NCI-H1048 (cell line): ENCODE measurements at regions not wholly inside any gene's neighbourhood (a gene's known extent, or its start where the extent isn't known, plus 50 kb on each side); places are given as distances from the start of the nearest gene placed in this dataset.

Source experiments
- DNase-seq: peaks from one replicate; lab custom pipeline; 2025; lab: John Stamatoyannopoulos, UW

DNA sequence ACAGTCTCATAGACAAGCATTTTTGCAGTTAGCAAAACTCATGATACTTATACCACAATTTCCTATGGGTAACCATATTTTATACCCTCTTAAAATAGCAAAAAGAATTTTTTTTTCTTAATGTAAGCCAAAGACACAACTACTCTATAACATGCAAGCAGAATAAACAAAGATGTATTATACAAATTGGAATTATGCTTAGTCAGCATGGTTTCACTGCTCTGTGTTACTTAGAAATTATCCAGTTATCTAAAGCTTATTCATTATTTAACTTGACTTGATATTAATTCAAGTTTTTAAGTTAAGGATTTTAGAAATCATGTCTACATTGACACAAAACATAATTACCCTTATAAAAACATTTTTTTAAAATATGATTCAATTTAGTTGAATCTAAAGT lies 449.8 kb upstream of the CDH2 start:
- no peak for DNase-seq

DNA sequence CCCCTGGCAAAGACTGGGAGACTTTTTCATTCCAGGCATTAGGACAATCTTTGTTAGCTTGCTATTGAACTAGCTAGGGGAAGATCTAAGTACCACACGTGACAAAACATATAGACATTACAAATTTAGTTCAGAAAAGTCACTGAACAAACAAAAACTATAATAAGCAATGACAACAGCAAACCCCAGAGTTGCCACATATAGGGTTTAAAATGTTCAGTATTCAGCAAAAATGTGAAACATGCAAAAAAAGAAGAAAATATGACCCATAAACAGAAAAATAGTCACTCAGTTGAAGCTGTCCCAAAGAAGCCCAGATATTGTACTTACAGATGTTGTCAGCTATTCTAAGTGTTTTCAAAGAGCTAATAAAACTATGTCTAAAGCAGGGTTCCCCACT lies 431.1 kb upstream of the CDH2 start:
- no peak for DNase-seq

DNA sequence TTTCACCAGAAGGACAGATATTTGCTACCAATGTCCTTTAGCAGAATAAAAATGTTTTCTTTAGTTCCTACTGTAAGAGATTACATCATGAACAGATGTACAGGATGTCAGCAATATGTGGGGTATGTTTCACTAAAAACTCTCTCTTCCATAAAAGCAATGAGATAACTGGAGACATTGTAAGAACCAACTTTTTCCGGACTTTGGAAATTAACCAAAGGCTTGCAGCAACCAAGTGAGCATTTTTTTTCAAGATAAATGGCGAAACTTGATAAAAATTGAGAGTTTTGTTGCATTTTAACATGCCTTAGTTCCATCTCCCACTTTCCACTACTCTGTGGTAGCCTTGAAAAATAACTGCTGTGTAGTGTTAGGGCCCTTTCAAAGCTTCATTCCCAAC lies 429.8 kb upstream of the CDH2 start:
- DNase-seq, result no peak

DNA sequence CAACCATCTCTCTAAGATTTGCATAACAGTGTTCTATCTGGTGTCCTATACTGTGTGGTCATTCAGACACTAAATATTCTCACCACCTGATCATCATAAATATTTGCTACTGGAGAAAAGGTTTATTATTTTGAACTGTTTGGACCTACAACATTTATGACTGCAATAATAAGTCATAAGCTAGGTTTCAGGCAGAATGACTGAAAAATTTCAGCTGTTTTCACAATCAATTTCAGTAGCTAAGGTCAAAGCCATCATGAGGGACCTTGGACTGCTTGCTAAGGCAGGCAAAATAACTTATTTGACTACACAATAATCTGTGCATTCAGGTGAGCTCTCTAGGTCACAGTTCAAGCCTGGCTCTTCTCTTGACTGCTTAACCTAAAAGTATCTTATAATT lies 425.5 kb upstream of the CDH2 start:
- no peak for DNase-seq

DNA sequence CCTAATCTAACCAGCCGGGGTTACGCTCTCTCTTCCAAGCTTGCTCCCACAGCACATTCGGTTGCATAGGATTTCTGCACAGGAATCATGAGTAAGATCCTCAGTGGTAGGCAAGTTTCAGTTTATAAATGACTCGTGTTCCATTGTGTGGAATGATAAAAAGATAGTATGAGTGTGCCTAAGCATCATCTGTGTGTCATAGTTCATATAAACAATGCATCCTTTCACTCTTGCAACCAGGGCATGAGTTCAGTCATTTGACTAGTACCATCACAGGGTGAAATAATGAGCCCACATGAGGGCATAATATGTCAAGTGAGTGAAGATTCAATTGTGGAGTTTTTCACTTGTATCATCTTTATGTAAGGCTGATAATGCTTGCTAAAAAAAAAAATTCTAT lies 417.1 kb upstream of the CDH2 start:
- no peak for DNase-seq

DNA sequence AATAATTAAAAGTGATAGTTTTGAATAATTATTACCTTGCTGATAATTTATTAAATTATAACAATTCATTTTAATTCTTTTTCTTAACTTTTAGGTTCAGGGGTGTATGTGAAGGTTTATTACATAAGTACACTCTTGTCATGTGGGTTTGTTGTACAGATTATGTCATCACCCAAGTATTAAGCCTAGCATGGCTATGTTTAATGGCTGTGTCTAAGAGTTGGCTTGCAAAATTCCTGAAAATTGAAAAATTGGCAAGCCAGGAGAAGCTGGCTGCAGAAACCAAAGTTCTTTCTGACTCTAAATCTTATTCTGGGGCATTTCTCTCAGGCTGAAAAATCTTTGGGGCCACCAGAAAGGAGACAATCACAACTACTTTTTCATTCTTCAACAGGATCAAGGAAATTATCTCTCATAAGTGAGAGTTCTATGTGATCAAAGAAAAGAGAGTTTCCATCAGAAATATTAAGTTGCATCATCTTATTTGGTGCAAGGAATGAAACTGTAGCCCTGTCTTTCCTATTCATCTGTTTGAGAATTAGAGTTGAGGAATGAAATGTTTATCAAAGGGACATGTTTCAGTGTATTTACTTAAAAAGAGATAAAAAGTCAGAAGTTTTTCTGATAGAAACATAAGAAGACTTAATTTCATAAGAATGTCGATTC lies 412.1 kb upstream of the CDH2 start:
- DNase-seq, result no peak

DNA sequence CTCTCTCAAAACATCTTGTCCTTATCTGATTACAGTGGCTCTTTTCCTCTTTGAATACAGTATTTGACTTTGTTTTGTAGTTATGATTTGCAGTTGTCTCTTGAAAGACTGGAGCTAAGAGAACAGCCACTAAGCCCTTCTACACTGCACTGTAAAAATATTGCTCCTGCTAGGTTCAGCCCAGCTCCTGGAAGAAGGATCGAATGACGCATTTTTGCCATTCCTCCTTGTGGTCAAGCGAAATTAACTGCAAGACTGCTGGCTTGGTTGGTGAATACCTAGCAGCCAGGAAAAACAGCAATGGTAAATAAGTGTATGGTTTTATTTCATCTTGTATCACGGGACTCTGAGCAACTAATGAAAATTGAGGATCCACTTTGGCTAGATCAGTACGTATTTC lies 407.8 kb upstream of the CDH2 start:
- DNase-seq, result no peak

DNA sequence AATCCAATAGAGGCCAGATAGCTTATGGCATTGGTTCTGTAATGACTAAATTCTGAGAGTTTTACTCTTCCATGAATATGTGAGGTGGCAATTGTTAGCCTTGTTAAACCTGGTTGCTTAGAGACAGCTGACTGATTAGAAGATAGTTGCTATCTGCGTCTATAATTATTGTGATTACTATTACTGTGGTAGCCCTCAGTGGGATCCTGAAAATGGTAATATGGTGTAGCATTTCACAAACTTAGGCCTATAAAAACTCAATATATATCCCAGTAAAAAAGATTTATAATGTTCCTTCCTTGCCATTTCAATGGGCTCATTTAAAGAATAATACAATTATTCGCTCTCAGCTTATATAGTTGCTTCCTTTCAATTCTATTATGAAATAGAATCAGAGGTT lies 405.8 kb upstream of the CDH2 start:
- DNase-seq, result no peak

DNA sequence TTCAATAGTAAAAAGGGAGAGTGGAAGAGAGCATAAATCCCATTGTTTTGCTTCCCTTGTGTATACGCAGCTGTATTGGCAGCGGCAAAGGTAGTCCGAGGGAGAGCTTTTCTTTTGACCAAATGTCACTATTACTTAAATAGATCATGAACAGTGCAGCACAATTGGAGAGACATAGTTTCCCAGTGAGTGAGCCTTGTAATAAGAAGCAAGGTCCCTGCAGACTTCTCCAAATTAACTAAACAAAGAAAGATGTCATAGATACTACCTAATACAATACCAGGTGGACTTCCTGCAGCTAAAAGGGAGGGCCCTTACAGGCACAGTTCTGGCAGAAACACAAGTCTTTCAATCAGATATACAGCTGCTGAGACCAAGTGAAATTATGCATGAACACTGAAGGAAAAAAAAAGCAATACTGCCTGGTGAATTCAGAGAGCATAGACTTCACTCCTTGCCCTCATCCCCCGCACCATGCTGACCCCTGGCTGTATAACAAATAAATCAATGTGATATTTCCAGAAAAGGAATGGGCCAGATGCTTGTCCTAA lies 404.7 kb upstream of the CDH2 start:
- DNase-seq, result no peak

DNA sequence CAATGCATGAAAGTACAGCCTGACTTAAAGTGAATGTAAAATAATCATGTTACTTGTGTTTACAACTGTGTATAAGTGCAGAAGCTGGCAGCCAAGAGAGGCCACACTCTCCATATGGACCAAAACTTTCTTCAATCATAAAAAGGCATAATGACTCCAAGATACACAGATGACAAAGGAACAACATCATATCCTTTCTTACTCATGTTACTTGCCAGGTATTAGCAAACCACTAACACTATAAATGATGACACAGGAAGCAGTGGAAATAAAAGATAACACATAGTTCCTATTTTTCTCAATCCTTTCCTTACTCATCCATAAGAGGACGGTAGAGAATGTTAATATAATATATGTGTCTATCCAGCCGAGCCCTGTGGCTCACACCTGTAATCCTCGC lies 400.0 kb upstream of the CDH2 start:
- DNase-seq, result no peak

DNA sequence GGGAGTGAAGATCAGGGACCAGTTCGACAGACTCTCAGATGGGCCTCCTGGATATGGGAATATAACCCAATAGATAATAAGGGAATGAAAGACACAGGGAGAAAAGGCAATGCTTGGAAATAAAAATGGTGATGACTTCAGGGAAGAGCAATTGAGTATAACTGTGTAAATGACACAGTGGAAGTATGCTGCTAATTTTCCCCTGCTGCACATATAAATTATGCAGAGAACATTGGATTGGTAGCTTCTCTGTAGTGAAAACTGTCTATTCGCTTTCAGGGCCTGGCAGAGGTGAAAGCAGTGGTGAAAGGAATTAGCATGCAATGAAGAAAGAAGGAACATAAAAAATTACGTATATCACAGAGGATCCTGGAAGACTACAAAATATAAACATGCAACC lies 398.2 kb upstream of the CDH2 start:
- DNase-seq, result no peak

DNA sequence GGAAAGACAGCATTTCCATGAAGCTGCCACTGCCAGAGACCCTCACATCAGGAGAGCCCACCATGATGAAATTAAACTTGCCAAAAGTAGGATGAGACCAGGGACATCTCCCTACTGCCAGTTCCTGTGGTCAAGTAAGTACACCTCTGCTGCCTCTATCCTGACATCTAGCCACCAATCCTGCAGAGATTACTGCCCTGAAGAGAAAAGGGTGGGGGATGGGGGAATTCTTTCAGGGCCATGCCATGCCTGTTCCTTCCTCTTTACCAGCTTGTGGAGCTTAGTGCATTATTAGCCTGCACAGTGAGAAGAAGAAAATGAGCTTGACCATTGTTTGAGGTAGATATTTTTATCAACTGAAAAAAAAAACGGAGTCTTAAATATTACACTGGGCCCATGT lies 397.2 kb upstream of the CDH2 start:
- no peak for DNase-seq

DNA sequence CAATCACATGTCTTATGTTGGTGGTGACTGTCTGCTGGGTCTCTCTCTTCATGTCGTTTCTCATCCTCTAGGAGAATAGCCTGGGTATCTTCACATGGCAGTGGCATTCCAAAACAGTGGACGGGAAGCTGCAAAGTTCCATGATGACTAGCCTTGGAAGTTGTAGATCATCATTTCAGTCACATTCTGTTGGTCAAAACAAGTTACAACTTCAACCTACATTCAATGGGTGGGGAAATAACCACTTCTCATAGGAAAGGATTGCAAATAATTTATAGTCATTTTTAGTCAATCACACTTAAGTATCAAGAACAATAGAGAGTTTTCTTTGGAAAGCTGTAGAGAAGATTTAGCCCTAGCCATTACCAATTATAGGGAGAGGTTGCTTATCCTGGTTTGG lies 395.0 kb upstream of the CDH2 start:
- DNase-seq, result no peak

DNA sequence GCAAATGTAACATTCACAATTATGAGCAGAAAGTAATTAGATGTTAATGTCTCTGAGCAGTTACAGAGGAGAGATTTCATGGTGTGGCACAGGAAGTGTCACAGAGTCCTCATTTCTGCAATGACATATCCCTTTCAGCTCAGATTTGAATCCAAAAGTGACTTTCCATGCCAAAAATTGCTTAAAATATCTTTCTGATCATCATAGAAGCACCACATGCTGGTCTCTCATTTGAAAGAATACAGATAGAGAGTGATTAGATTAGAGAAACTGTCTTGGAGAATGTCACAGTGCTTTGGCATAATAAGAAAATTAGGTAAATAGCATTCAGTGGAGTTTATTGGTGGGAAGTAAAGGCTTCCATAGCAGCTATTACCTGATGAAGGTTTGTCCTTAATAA lies 383.4 kb upstream of the CDH2 start:
- DNase-seq, result no peak

DNA sequence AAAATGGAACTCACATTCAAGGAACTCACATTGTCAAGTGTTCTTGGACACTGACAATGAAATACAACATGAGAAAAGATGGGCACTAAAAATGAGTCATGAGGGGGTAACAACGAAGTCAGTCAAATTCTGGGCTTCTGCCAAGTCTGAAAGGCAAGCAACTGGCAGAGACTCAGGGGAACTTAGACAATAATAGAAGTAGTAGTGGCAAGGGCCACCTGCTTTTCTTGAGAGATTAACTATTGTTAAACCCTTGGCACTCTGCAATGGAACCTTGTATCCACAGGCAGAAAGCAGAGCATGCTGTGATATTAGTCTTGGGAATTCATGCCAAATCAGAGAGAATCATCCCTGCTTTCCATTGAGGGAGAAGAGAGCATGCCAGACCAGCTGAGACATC lies 382.6 kb upstream of the CDH2 start:
- DNase-seq, result no peak

DNA sequence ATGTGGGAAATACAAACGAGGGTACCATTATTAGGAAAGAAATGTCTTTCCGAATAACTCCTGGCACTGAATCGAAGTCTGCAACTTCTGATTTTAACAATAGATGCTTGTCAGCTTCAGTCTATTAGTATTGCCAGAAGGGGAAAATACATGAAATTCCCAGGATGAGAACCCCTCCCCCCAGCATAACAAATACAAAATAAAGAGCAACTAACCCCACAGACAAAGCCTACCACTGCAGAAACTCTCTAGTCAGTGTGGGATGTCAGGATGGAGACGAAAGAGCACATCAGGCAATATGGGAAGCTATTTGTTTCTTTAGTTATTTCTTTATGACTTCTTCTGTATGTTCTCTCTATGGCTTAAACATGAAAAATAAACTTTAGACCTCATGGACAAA lies 365.0 kb upstream of the CDH2 start:
- no peak for DNase-seq

DNA sequence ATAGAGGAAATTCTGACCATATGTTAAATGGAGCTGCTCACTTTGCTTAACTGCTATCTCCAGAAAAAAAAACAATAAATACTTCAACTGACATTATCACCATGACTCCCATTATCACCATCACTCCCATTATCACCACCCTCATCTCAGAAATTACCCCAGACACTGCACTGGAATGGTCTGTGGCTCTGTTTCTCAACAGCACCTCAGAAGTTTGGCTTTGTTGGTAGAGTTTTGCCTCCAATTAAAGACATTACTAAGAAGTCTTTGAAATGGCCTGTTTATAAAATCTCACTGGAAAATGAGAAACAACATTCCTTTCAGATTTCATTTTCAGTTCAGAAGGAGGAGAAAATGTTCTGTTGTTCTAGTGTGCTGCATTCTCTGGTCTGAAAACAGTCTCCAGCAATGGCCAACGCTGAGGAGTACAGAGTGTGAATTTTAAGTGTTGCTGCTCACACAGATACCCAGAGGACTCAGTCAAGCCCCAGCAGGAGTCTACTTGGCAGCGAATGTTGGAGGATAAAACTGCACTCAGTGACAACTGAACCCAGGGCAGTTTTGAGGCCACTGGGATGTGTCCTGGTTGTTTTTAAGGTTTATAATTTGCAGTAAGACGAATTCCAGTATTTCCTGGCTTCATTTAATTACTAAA lies 364.5 kb upstream of the CDH2 start:
- no peak for DNase-seq

DNA sequence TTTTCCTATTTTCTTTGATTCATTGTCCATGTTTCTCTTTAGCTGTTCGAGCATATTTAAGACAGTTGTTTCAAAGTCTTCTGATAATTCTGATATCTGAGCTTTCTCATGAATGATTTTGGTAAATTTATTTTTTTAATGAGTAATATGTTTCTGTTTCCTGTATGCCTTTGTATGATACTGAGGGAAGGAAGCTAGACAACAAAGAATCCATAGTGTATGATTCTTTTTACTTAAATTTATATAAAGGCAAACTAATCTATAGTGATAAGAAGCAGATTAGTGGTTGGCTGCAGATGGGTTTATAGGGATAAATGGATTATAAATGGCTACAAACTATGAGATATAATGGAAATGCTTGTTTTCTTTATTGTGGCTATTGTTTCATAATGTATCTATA lies 352.7 kb upstream of the CDH2 start:
- DNase-seq, result no peak

DNA sequence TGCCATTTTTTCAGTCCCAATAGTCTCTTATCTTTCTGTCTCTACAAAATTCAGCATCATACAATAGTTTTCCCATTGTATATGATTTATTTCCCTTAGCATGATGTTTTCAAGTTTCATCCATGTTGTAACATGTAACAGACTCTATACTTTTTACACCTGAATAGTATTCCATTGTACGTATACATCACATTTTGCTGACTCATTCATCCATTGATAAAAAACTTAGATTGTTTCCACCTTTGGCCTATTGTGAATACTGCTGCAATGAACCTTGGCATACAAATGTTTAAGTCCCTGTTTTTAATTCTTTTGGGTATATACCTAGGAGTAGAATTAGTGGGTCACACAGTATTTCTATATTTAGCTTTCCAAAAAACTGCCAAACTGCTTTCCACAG lies 349.3 kb upstream of the CDH2 start:
- no peak for DNase-seq

DNA sequence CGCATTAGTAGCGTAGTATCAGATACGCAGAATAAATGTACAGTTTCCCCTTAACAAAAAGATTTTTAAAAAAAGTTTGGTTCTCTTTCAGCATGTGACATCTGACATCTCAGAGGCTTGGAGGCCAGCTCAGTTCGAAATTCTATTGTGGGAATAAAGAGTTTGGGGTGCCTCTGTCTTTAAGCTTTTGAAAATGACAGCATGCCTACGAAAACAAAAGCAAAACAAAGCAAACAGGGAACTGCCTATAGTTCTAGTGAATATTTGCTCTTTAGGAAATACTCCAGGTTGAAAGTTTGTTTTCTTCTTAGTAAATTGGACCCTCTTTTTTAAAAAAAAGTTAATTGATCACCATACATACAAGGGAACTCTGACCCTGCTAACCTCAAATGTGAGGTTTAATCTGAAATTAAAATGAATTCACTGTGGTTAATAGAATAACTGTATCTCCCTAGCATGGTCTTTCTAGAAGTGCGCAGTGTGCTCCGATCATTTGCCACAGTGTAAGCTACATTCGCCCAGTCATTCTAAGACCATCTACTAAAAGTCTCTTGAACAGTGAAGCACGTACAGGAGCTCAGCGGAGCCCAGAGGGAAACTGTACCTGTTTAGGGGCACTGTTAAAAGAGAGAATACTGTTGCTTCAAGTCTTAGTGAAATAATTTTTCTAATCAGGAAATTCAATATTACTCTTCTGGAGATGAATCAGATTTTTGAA lies 347.0 kb upstream of the CDH2 start:
- DNase-seq, result no peak

DNA sequence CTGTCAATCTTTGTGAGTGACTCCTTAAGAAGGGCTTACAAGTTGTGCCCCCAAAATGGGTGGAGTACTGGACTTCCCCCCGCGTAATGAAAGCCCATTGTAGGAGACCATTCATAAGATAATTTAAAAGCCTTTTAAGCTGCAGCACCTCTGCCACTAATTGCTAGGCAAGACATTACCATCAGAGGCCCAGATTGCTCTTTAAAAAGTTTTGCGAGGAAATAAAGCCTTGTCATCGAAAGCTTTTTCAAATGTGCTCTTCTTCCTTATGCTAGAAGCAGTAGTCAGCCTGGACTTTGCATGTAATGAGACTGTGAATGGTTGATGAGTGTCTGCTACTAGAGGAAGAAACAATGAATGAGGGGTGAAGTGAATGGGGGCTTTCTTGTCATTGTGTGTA lies 345.3 kb upstream of the CDH2 start:
- DNase-seq, result no peak

DNA sequence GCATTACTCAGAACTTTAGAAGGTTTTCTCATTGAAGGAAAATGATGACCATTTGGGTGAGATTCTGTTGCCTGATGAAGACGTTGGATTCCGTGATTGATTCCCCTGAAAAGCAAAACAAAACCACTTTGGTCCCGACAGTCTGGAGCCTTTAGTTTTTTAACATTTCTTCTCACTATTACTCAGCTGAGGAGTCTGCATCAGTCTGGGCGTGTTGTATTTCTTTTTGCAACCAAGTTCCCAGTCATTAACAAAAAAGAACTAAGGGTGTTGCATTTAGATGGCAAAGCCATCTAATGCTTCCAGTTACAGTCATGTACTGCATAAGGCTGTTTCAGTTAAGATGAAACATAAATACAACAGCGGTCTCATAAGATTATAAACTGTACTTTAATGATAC lies 343.1 kb upstream of the CDH2 start:
- DNase-seq, result no peak

DNA sequence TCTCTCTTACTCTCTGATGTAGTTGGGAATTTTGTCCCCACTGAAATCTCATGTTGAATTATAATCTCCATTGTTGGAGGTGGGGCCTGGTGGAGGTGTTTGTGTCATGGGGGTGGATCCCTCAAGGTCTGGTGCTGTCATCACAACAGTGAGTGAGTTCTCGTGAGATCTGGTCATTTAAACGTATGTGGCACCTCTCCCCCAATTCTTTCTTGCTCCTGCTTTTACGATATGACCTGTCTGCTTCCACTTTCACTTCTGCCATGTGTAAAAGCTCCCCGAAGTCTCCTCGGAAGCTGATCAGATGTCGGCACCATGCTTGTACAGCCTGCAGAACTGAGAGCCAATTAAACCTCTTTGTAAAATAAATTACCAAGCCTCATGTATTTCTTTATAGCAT lies 337.8 kb upstream of the CDH2 start:
- no peak for DNase-seq
